ENCODE measurements at regions not wholly inside any gene's neighbourhood (a gene's known extent, or its start where the extent isn't known, plus 50 kb on each side); places are given as distances from the start of the nearest gene placed in this dataset.
A peak's percentile ranks its signal among the peaks of the same experiment; 100 is the strongest.

DNA sequence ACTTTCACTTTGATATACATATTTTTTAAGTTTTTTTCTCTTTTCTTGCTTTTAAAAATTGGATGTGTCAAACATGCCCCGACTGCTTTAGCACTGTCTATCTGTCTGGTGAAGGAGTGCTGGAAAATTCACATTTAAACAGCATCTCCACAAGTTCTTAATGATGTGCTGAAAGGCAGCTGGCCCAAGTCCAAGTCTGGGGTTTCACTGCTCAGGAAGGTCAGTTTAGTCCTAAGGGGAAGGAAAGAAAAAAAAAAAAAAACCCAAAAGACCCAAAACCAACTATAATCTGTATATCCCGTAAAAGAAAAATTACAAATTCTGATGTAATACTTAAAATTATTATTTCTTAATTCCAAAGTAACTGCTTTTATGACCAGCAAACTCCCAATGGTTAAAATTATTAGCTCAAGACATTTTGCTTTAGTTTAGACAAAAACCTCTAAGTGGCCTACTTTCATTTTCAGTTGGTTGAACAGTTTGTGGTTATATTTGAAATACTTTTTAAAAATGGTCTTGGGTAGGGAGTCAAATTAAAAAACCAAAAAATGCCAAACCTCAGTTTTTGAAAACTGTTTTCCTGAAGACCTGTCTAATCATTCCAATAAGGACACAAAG is 79.5 kb upstream of the PREP start:
- TF ChIP-seq HMGXB4 (CRISPR knock-in tag; IDR thresholded peaks at IDR 0.05; ENCODE audit: borderline replicate concordance) (no peak), CBX2 (IDR thresholded peaks at IDR 0.05; ENCODE audit: borderline replicate concordance, low read depth) (no peak), HOXA7 (CRISPR knock-in tag; IDR thresholded peaks at IDR 0.05) (no peak), REST (IDR thresholded peaks at IDR 0.05) (no peak), NR3C1 (IDR thresholded peaks at IDR 0.05) (no peak), ZC3H11A (IDR thresholded peaks at IDR 0.05) (no peak), EHMT2 (IDR thresholded peaks at IDR 0.05; ENCODE audit: low read depth) (no peak), RAD21 (conservative IDR thresholded peaks at IDR 0.05 in 1 of 2, IDR thresholded peaks at IDR 0.05 in 1 of 2) (no peak), ESRRA (IDR thresholded peaks at IDR 0.05; ENCODE audit: borderline replicate concordance, low read length) (no peak), JUN (IDR thresholded peaks at IDR 0.05) (no peak), TP53 (CRISPR knock-in tag; IDR thresholded peaks at IDR 0.05) (no peak), MYC (IDR thresholded peaks at IDR 0.05; ENCODE audit: borderline replicate concordance, low read length) (no peak), RFX5 (IDR thresholded peaks at IDR 0.05) (no peak), FOSL2 (IDR thresholded peaks at IDR 0.05) (no peak), FOSL2 (CRISPR knock-in tag; IDR thresholded peaks at IDR 0.05) (no peak)
- TF ChIP-seq, protein P1, sequence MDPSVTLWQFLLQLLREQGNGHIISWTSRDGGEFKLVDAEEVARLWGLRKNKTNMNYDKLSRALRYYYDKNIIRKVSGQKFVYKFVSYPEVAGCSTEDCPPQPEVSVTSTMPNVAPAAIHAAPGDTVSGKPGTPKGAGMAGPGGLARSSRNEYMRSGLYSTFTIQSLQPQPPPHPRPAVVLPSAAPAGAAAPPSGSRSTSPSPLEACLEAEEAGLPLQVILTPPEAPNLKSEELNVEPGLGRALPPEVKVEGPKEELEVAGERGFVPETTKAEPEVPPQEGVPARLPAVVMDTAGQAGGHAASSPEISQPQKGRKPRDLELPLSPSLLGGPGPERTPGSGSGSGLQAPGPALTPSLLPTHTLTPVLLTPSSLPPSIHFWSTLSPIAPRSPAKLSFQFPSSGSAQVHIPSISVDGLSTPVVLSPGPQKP (IDR thresholded peaks at IDR 0.05; ENCODE audit: low read depth, low read length), result no peak
- TF ChIP-seq, protein P2, sequence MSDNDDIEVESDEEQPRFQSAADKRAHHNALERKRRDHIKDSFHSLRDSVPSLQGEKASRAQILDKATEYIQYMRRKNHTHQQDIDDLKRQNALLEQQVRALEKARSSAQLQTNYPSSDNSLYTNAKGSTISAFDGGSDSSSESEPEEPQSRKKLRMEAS (IDR thresholded peaks at IDR 0.05), result no peak
- ATAC-seq (no peak), FAIRE-seq (no peak), DNase-seq (ENCODE audit: low read depth in 1 of 2, low spot score in 1 of 2) (no peak)
- Histone ChIP-seq H3K9me3 (no peaks in the 10 kb centered on the region), H3K4me3 (no peak overlapping the region), H3K27ac (peak overlapping the region; percentile 59 to 78; a peak in 5 of 6 replicates), H3K4me2 (peak overlapping the region; percentile 9; the same call in 1 of the 3 replicates), H3K4me1 (peaks cover 42% of the 10 kb centered on the region)
- 61% methylated on average over 2 of the region's 2 CpGs for WGBS (ENCODE audit: missing lambda C conversion rate)
- POLR2A ChIA-PET, result no interaction called here
- CTCF ChIA-PET, result interaction anchor here (0.9 to 1.3 kb wide), 3 partner anchors 50 to 741 kb away, joined by 3 to 6 read pairs (median 3); partner anchors contain the start of gene PREP

DNA sequence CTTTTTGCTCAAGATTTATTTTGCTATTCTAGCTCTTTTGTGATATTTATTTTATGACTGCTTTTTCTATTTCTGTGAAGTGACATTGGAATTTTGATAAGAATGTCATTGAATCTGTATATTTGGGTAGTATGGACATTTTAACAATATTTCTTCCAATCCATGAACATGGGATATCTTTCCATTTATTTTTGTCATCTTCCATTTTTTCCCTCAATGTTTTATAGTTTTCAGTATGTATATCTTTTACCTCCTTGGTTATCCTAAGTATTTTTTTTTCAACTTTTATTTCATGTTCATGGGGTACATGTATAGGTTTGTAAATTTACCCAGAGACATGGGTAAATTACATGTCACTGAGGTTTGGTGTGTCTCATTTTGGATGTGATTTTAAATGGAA is 74.1 kb upstream of the PREP start:
- Histone ChIP-seq H3K4me1 (peaks cover 2% of the 10 kb centered on the region; the same call in 1 of the 3 replicates), H3K4me2 (no peak overlapping the region), H3K4me3 (no peak overlapping the region), H3K27ac (no peak overlapping the region), H3K9me3 (peaks cover 5% of the 10 kb centered on the region; the same call in 1 of the 3 replicates)
- DNase-seq (ENCODE audit: low read depth in 1 of 2, low spot score in 1 of 2), result no peak
- no peak for ATAC-seq
- no peak for FAIRE-seq
- CTCF ChIA-PET, result no interaction called here
- POLR2A ChIA-PET, result no interaction called here
- TF ChIP-seq GATA3 (IDR thresholded peaks at IDR 0.05; ENCODE audit: borderline replicate concordance) (no peak), KDM5A (IDR thresholded peaks at IDR 0.05) (no peak), FOSB (CRISPR knock-in tag; IDR thresholded peaks at IDR 0.05) (no peak), HOXA7 (CRISPR knock-in tag; IDR thresholded peaks at IDR 0.05) (no peak), ESRRA (IDR thresholded peaks at IDR 0.05; ENCODE audit: borderline replicate concordance, low read length) (no peak), ZNF302 (CRISPR knock-in tag; IDR thresholded peaks at IDR 0.05) (no peak), TP53 (CRISPR knock-in tag; IDR thresholded peaks at IDR 0.05) (no peak), HMGXB4 (CRISPR knock-in tag; IDR thresholded peaks at IDR 0.05; ENCODE audit: borderline replicate concordance) (no peak), CEBPB (IDR thresholded peaks at IDR 0.05) (no peak), EP300 (IDR thresholded peaks at IDR 0.05) (no peak), KDM1A (IDR thresholded peaks at IDR 0.05; ENCODE audit: low read depth) (no peak), PHF8 (IDR thresholded peaks at IDR 0.05; ENCODE audit: borderline replicate concordance, low read depth) (no peak)
- TF ChIP-seq, protein P3, sequence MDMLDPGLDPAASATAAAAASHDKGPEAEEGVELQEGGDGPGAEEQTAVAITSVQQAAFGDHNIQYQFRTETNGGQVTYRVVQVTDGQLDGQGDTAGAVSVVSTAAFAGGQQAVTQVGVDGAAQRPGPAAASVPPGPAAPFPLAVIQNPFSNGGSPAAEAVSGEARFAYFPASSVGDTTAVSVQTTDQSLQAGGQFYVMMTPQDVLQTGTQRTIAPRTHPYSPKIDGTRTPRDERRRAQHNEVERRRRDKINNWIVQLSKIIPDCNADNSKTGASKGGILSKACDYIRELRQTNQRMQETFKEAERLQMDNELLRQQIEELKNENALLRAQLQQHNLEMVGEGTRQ (IDR thresholded peaks at IDR 0.05), result no peak
